ENCODE measurements at regions not wholly inside any gene's neighbourhood (a gene's known extent, or its start where the extent isn't known, plus 50 kb on each side); places are given as distances from the start of the nearest gene placed in this dataset.
"Not testable (repeated sequence)": the region's sequence is repeated elsewhere in the genome, so short reads cannot be mapped to it uniquely, and the experiment has no call there.

GRCh38 chr1:196034080-196034706, 574.0 kb downstream of the KCNT2 start:
- Mint-ChIP-seq H3K27ac (no peak overlapping the region), H3K4me1 (ENCODE audit: low read depth) (no peaks in the 10 kb centered on the region), H3K4me3 (no peak overlapping the region), H3K27me3 (no peaks in the 10 kb centered on the region), H3K9me3 (peaks cover 1% of the 10 kb centered on the region), H3K36me3 (ENCODE audit: low read depth) (no peaks in the 10 kb centered on the region)
- POLR2A ChIA-PET = no interaction called here
- ATAC-seq = no peak
- DNase-seq = no peak
- no peak for TF ChIP-seq CTCF (IDR thresholded peaks at IDR 0.05)
- CTCF ChIA-PET = no interaction called here
- intact Hi-C loops (cut with micrococcal nuclease) = no loop called here

GRCh38 chr1:196031387-196031786, 576.9 kb downstream of the KCNT2 start:
- intact Hi-C loops (cut with micrococcal nuclease); H3K4me3 Mint-ChIP-seq; POLR2A ChIA-PET; H3K27me3 Mint-ChIP-seq; ATAC-seq; H3K4me1 Mint-ChIP-seq (ENCODE audit: low read depth); H3K27ac Mint-ChIP-seq; CTCF ChIA-PET; H3K36me3 Mint-ChIP-seq (ENCODE audit: low read depth); H3K9me3 Mint-ChIP-seq; DNase-seq: not testable (repeated sequence)

GRCh38 chr1:196030455-196030854, 577.8 kb downstream of the KCNT2 start:
- CTCF ChIA-PET = no interaction called here
- TF ChIP-seq CTCF (IDR thresholded peaks at IDR 0.05) = no peak
- Mint-ChIP-seq H3K27me3 (no peaks in the 10 kb centered on the region), H3K27ac (no peak overlapping the region), H3K9me3 (no peaks in the 10 kb centered on the region), H3K4me1 (ENCODE audit: low read depth) (no peaks in the 10 kb centered on the region), H3K4me3 (no peak overlapping the region), H3K36me3 (ENCODE audit: low read depth) (no peaks in the 10 kb centered on the region)
- DNase-seq = no peak
- ATAC-seq = no peak
- intact Hi-C loops (cut with micrococcal nuclease) = no loop called here
- POLR2A ChIA-PET = no interaction called here

- DNase-seq (no peak), ATAC-seq (no peak)
- H3K9me3 Mint-ChIP-seq = no peaks in the 10 kb centered on the region
- intact Hi-C loops (cut with micrococcal nuclease) = no loop called here
- POLR2A ChIA-PET = no interaction called here
- H3K27ac Mint-ChIP-seq = no peak overlapping the region
- no peak overlapping the region for H3K4me3 Mint-ChIP-seq
- no peak for TF ChIP-seq CTCF (IDR thresholded peaks at IDR 0.05)
- no peaks in the 10 kb centered on the region for H3K27me3 Mint-ChIP-seq
- CTCF ChIA-PET = interaction anchor here (1.1 kb wide), 1 partner anchor 10 kb away, joined by 3 read pairs; no protein-coding TSS in a partner anchor
- H3K4me1 Mint-ChIP-seq (ENCODE audit: low read depth) = no peaks in the 10 kb centered on the region
- no peaks in the 10 kb centered on the region for H3K36me3 Mint-ChIP-seq (ENCODE audit: low read depth)
Observed at GRCh38 chr1:196029410-196029809, 578.8 kb downstream of the KCNT2 start.

- Mint-ChIP-seq H3K27ac (no peak overlapping the region), H3K36me3 (ENCODE audit: low read depth) (no peaks in the 10 kb centered on the region), H3K27me3 (no peaks in the 10 kb centered on the region), H3K9me3 (no peaks in the 10 kb centered on the region), H3K4me1 (ENCODE audit: low read depth) (no peaks in the 10 kb centered on the region), H3K4me3 (no peak overlapping the region)
- intact Hi-C loops (cut with micrococcal nuclease) = no loop called here
- no peak for DNase-seq
- ATAC-seq = no peak
- CTCF ChIA-PET = no interaction called here
- no peak for TF ChIP-seq CTCF (IDR thresholded peaks at IDR 0.05)
- POLR2A ChIA-PET = no interaction called here
Observed at GRCh38 chr1:196027127-196027526, 581.1 kb downstream of the KCNT2 start.

GRCh38 chr1:196021174-196021573, 587.1 kb downstream of the KCNT2 start:
- H3K4me3 Mint-ChIP-seq; ATAC-seq; H3K36me3 Mint-ChIP-seq (ENCODE audit: low read depth); H3K9me3 Mint-ChIP-seq; H3K27ac Mint-ChIP-seq; H3K27me3 Mint-ChIP-seq; intact Hi-C loops (cut with micrococcal nuclease); DNase-seq; H3K4me1 Mint-ChIP-seq (ENCODE audit: low read depth): not testable (repeated sequence)
- POLR2A ChIA-PET = interaction anchor here (0.6 kb wide), 1 partner anchor 18 kb away, joined by 4 read pairs; no protein-coding TSS in a partner anchor
- CTCF ChIA-PET = interaction anchor here (1.3 kb wide), 1 partner anchor 90 kb away, joined by 3 read pairs; no protein-coding TSS in a partner anchor
